ENCODE measurements at regions not wholly inside any gene's neighbourhood (a gene's known extent, or its start where the extent isn't known, plus 50 kb on each side); places are given as distances from the start of the nearest gene placed in this dataset.

GRCh38 chr9:135007601-135008000 lies 79.9 kb upstream of the OLFM1 start:
- Mint-ChIP-seq H3K9me3 (ENCODE audit: unreplicated experiment) (no peaks in the 10 kb centered on the region), H3K36me3 (ENCODE audit: unreplicated experiment) (no peaks in the 10 kb centered on the region), H3K4me3 (ENCODE audit: unreplicated experiment) (no peak overlapping the region), H3K27me3 (ENCODE audit: unreplicated experiment) (no peaks in the 10 kb centered on the region), H3K4me1 (ENCODE audit: unreplicated experiment) (no peaks in the 10 kb centered on the region), H3K27ac (ENCODE audit: unreplicated experiment) (no peak overlapping the region)
- DNase-seq (ENCODE audit: extremely low spot score, unreplicated experiment), result no peak
- TF ChIP-seq CTCF (IDR thresholded peaks at IDR 0.05), result no peak

- Mint-ChIP-seq H3K27me3 (ENCODE audit: unreplicated experiment) (no peaks in the 10 kb centered on the region), H3K27ac (ENCODE audit: unreplicated experiment) (no peak overlapping the region), H3K4me3 (ENCODE audit: unreplicated experiment) (no peak overlapping the region), H3K4me1 (ENCODE audit: unreplicated experiment) (no peaks in the 10 kb centered on the region), H3K9me3 (ENCODE audit: unreplicated experiment) (no peaks in the 10 kb centered on the region), H3K36me3 (ENCODE audit: unreplicated experiment) (no peaks in the 10 kb centered on the region)
- no peak for DNase-seq (ENCODE audit: extremely low spot score, unreplicated experiment)
- TF ChIP-seq CTCF (IDR thresholded peaks at IDR 0.05), result no peak
Observed at GRCh38 chr9:135008416-135008815, 79.1 kb upstream of the OLFM1 start.

- Mint-ChIP-seq H3K27me3 (ENCODE audit: unreplicated experiment) (peaks cover 3% of the 10 kb centered on the region), H3K27ac (ENCODE audit: unreplicated experiment) (no peak overlapping the region), H3K36me3 (ENCODE audit: unreplicated experiment) (no peaks in the 10 kb centered on the region), H3K4me3 (ENCODE audit: unreplicated experiment) (no peak overlapping the region), H3K4me1 (ENCODE audit: unreplicated experiment) (no peaks in the 10 kb centered on the region), H3K9me3 (ENCODE audit: unreplicated experiment) (no peaks in the 10 kb centered on the region)
- DNase-seq (ENCODE audit: extremely low spot score, unreplicated experiment), result no peak
- no peak for TF ChIP-seq CTCF (IDR thresholded peaks at IDR 0.05)
Observed at GRCh38 chr9:135009051-135009560, 78.4 kb upstream of the OLFM1 start.

- Mint-ChIP-seq H3K4me1 (ENCODE audit: unreplicated experiment) (no peaks in the 10 kb centered on the region), H3K4me3 (ENCODE audit: unreplicated experiment) (no peak overlapping the region), H3K36me3 (ENCODE audit: unreplicated experiment) (no peaks in the 10 kb centered on the region), H3K27me3 (ENCODE audit: unreplicated experiment) (peaks cover 9% of the 10 kb centered on the region), H3K27ac (ENCODE audit: unreplicated experiment) (no peak overlapping the region), H3K9me3 (ENCODE audit: unreplicated experiment) (no peaks in the 10 kb centered on the region)
- DNase-seq (ENCODE audit: extremely low spot score, unreplicated experiment), result no peak
- no peak for TF ChIP-seq CTCF (IDR thresholded peaks at IDR 0.05)
Observed at GRCh38 chr9:135009794-135010585, 77.5 kb upstream of the OLFM1 start.

- no peaks in the 10 kb centered on the region for H3K4me1 Mint-ChIP-seq (ENCODE audit: unreplicated experiment)
- no peaks in the 10 kb centered on the region for H3K36me3 Mint-ChIP-seq (ENCODE audit: unreplicated experiment)
Observed at GRCh38 chr9:135010586-135010860, 76.9 kb upstream of the OLFM1 start.

More at GRCh38 chr9:135010586-135010860, 76.9 kb upstream of the OLFM1 start:
- TF ChIP-seq CTCF (IDR thresholded peaks at IDR 0.05), result no peak
- Mint-ChIP-seq H3K27me3 (ENCODE audit: unreplicated experiment) (peaks cover 11% of the 10 kb centered on the region), H3K27ac (ENCODE audit: unreplicated experiment) (no peak overlapping the region), H3K9me3 (ENCODE audit: unreplicated experiment) (no peaks in the 10 kb centered on the region), H3K4me3 (ENCODE audit: unreplicated experiment) (no peak overlapping the region)
- DNase-seq (ENCODE audit: extremely low spot score, unreplicated experiment), result no peak
